ENCODE measurements at regions not wholly inside any gene's neighbourhood (a gene's known extent, or its start where the extent isn't known, plus 50 kb on each side); places are given as distances from the start of the nearest gene placed in this dataset.

GRCh38 chr6:11424395-11425034 lies 113.0 kb upstream of the TMEM170B start:
- no peaks in the 10 kb centered on the region for H3K36me3 Mint-ChIP-seq
- no peak for ATAC-seq
- no peak overlapping the region for H3K4me3 Mint-ChIP-seq
- no peaks in the 10 kb centered on the region for H3K9me3 Mint-ChIP-seq
- POLR2A ChIA-PET: no interaction called here
- H3K27ac Mint-ChIP-seq: no peak overlapping the region
- H3K27me3 Mint-ChIP-seq (ENCODE audit: low read depth): no peaks in the 10 kb centered on the region
- DNase-seq (ENCODE audit: low spot score): no peak
- TF ChIP-seq ZNF121 (CRISPR knock-in tag; IDR thresholded peaks at IDR 0.05): no peak
- TF ChIP-seq PRDM15 (CRISPR knock-in tag; IDR thresholded peaks at IDR 0.05): no peak
- TF ChIP-seq CDX4 (CRISPR knock-in tag; IDR thresholded peaks at IDR 0.05; ENCODE audit: borderline replicate concordance): no peak
- TF ChIP-seq FOXK1 (CRISPR knock-in tag; IDR thresholded peaks at IDR 0.05): no peak
- TF ChIP-seq, protein P1, sequence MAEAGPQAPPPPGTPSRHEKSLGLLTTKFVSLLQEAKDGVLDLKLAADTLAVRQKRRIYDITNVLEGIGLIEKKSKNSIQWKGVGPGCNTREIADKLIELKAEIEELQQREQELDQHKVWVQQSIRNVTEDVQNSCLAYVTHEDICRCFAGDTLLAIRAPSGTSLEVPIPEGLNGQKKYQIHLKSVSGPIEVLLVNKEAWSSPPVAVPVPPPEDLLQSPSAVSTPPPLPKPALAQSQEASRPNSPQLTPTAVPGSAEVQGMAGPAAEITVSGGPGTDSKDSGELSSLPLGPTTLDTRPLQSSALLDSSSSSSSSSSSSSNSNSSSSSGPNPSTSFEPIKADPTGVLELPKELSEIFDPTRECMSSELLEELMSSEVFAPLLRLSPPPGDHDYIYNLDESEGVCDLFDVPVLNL (CRISPR knock-in tag; IDR thresholded peaks at IDR 0.05; ENCODE audit: borderline replicate concordance, low read depth): no peak
- no peak for TF ChIP-seq IRF2 (CRISPR knock-in tag; IDR thresholded peaks at IDR 0.05; ENCODE audit: borderline replicate concordance, low read depth)
- TF ChIP-seq, protein P2, sequence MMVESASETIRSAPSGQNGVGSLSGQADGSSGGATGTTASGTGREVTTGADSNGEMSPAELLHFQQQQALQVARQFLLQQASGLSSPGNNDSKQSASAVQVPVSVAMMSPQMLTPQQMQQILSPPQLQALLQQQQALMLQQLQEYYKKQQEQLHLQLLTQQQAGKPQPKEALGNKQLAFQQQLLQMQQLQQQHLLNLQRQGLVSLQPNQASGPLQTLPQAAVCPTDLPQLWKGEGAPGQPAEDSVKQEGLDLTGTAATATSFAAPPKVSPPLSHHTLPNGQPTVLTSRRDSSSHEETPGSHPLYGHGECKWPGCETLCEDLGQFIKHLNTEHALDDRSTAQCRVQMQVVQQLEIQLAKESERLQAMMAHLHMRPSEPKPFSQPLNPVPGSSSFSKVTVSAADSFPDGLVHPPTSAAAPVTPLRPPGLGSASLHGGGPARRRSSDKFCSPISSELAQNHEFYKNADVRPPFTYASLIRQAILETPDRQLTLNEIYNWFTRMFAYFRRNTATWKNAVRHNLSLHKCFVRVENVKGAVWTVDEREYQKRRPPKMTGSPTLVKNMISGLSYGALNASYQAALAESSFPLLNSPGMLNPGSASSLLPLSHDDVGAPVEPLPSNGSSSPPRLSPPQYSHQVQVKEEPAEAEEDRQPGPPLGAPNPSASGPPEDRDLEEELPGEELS (CRISPR knock-in tag; IDR thresholded peaks at IDR 0.05): no peak
- no peak for TF ChIP-seq NR2C2 (CRISPR knock-in tag; IDR thresholded peaks at IDR 0.05)
- no peak for TF ChIP-seq PRRX2 (CRISPR knock-in tag; IDR thresholded peaks at IDR 0.05)
- no peak for TF ChIP-seq NFE2L1 (CRISPR knock-in tag; IDR thresholded peaks at IDR 0.05)
- no peak for TF ChIP-seq CBFB (CRISPR knock-in tag; IDR thresholded peaks at IDR 0.05; ENCODE audit: low read depth)
- TF ChIP-seq, protein P3, sequence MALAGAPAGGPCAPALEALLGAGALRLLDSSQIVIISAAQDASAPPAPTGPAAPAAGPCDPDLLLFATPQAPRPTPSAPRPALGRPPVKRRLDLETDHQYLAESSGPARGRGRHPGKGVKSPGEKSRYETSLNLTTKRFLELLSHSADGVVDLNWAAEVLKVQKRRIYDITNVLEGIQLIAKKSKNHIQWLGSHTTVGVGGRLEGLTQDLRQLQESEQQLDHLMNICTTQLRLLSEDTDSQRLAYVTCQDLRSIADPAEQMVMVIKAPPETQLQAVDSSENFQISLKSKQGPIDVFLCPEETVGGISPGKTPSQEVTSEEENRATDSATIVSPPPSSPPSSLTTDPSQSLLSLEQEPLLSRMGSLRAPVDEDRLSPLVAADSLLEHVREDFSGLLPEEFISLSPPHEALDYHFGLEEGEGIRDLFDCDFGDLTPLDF (CRISPR knock-in tag; IDR thresholded peaks at IDR 0.05): no peak
- no peak for TF ChIP-seq TP53 (CRISPR knock-in tag; IDR thresholded peaks at IDR 0.05)
- CTCF ChIA-PET: interaction anchor here (0.7 kb wide), 1 partner anchor 115 kb away, joined by 3 read pairs; no protein-coding TSS in a partner anchor
- H3K4me1 Mint-ChIP-seq: peaks cover 37% of the 10 kb centered on the region

GRCh38 chr6:11423667-11424066 lies 113.9 kb upstream of the TMEM170B start:
- TF ChIP-seq ESRRA (CRISPR knock-in tag; IDR thresholded peaks at IDR 0.05; ENCODE audit: borderline replicate concordance) (no peak), TCF7 (CRISPR knock-in tag; IDR thresholded peaks at IDR 0.05; ENCODE audit: low read depth) (no peak)
- TF ChIP-seq, protein P4, sequence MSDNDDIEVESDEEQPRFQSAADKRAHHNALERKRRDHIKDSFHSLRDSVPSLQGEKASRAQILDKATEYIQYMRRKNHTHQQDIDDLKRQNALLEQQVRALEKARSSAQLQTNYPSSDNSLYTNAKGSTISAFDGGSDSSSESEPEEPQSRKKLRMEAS (CRISPR knock-in tag; IDR thresholded peaks at IDR 0.05): no peak
- Mint-ChIP-seq H3K36me3 (no peaks in the 10 kb centered on the region), H3K4me1 (peaks cover 28% of the 10 kb centered on the region), H3K27me3 (ENCODE audit: low read depth) (no peaks in the 10 kb centered on the region), H3K9me3 (no peaks in the 10 kb centered on the region), H3K4me3 (no peak overlapping the region), H3K27ac (no peak overlapping the region)
- ATAC-seq (no peak), DNase-seq (ENCODE audit: low spot score) (no peak)
- ChIA-PET POLR2A (no interaction called here), CTCF (no interaction called here)

All from WTC11 (cell line).